ENCODE measurements at regions not wholly inside any gene's neighbourhood (a gene's known extent, or its start where the extent isn't known, plus 50 kb on each side); places are given as distances from the start of the nearest gene placed in this dataset.

GRCh38 chr20:16672299-16672698 lies 57.5 kb upstream of the SNRPB2 start:
- TF ChIP-seq CTCF (IDR thresholded peaks at IDR 0.05) (no peak), EZH2phosphoT487 (IDR thresholded peaks at IDR 0.05) (no peak)

Measured in neural progenitor cell (in vitro differentiated cells).